ENCODE measurements at regions not wholly inside any gene's neighbourhood (a gene's known extent, or its start where the extent isn't known, plus 50 kb on each side); places are given as distances from the start of the nearest gene placed in this dataset.

DNA sequence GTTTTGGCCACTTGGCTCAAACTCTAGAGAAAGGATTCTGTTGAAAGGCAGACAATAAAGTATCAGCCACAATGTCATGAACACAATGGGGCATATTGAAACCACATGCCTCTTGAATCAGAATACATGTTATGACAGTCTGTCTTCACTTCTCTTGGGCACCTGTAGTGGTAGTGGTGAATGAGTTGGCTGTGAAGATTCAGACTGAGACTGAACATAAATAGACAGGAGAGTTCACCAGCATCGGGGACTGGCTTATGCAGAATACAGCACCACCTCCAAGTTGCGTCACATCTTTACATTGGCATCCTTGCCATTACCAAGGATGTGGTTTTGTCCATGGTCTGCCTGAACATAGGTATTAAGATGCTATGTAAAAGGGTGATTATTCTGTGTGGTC is 336.8 kb downstream of the MYCN start:
- H3K79me2 ChIP-seq (ENCODE audit: insufficient read depth, low read length), result no peaks in the 10 kb centered on the region
- H4K5ac ChIP-seq (ENCODE audit: insufficient read length, low read depth, low read length), result no peak overlapping the region
- no peak overlapping the region for H3K4me2 ChIP-seq (ENCODE audit: insufficient read depth, insufficient read length, low read length)
- no peaks in the 10 kb centered on the region for H3K9me3 ChIP-seq (ENCODE audit: control insufficient read depth, low read depth, low read length)
- H4K20me1 ChIP-seq (ENCODE audit: control insufficient read depth, insufficient read depth, insufficient read length), result no peaks in the 10 kb centered on the region
- no peak overlapping the region for H3K27ac ChIP-seq (ENCODE audit: insufficient read length, low read depth, low read length)
- no peak overlapping the region for H3K4ac ChIP-seq (ENCODE audit: low read depth, low read length)
- H2BK15ac ChIP-seq (ENCODE audit: low read depth, low read length), result no peak overlapping the region
- H3K27me3 Mint-ChIP-seq (ENCODE audit: low read depth), result no peaks in the 10 kb centered on the region; the same call in 1 of the 2 replicates
- H3K9me3 Mint-ChIP-seq, result no peaks in the 10 kb centered on the region
- no peaks in the 10 kb centered on the region for H3K23me2 ChIP-seq (ENCODE audit: insufficient read length, low read depth, low read length, poor library complexity, severe bottlenecking)
- no peak overlapping the region for H3K9ac ChIP-seq (ENCODE audit: extremely low read depth, insufficient read length, low read length)
- H2BK5ac ChIP-seq (ENCODE audit: insufficient read length, low read length), result no peak overlapping the region
- no peak for DNase-seq
- H3K4me1 ChIP-seq (ENCODE audit: insufficient read depth, low read length), result no peaks in the 10 kb centered on the region; the same call in 1 of the 2 replicates
- H3K27ac Mint-ChIP-seq, result no peak overlapping the region
- no peaks in the 10 kb centered on the region; a peak in 1 of 7 replicates for H3K36me3 Mint-ChIP-seq (ENCODE audit: insufficient read depth in 1 of 3, low read depth in 3 of 3)
- H4K91ac ChIP-seq (ENCODE audit: insufficient read length, low read depth, low read length), result no peak overlapping the region
- H3K23ac ChIP-seq (ENCODE audit: insufficient read length, low read depth, low read length), result no peak overlapping the region
- no CpG with 5 or more reads among the region's 2 CpGs for WGBS (ENCODE audit: extremely low coverage, insufficient read length, low lambda C conversion rate)
- no peak overlapping the region for H2BK120ac ChIP-seq (ENCODE audit: low read depth, low read length, poor library complexity, severe bottlenecking)
- no peak overlapping the region for H2BK12ac ChIP-seq (ENCODE audit: insufficient read length, low read depth, low read length)
- TF ChIP-seq, protein P1, sequence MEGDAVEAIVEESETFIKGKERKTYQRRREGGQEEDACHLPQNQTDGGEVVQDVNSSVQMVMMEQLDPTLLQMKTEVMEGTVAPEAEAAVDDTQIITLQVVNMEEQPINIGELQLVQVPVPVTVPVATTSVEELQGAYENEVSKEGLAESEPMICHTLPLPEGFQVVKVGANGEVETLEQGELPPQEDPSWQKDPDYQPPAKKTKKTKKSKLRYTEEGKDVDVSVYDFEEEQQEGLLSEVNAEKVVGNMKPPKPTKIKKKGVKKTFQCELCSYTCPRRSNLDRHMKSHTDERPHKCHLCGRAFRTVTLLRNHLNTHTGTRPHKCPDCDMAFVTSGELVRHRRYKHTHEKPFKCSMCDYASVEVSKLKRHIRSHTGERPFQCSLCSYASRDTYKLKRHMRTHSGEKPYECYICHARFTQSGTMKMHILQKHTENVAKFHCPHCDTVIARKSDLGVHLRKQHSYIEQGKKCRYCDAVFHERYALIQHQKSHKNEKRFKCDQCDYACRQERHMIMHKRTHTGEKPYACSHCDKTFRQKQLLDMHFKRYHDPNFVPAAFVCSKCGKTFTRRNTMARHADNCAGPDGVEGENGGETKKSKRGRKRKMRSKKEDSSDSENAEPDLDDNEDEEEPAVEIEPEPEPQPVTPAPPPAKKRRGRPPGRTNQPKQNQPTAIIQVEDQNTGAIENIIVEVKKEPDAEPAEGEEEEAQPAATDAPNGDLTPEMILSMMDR (conservative IDR thresholded peaks at IDR 0.05), result no peak
- no peak overlapping the region for H3T11ph ChIP-seq (ENCODE audit: low read length)
- no peak overlapping the region for H2BK20ac ChIP-seq (ENCODE audit: low read depth, low read length, poor library complexity, severe bottlenecking)
- H2AFZ ChIP-seq (ENCODE audit: low read length), result no peak overlapping the region
- H3K4me3 Mint-ChIP-seq, result no peak overlapping the region
- H3K79me1 ChIP-seq (ENCODE audit: insufficient read depth, low read depth, low read length, poor library complexity, severe bottlenecking), result no peaks in the 10 kb centered on the region
- no peak overlapping the region for H2AK5ac ChIP-seq (ENCODE audit: insufficient read length, low read length)
- H3K27me3 ChIP-seq (ENCODE audit: insufficient read depth, low read length), result no peaks in the 10 kb centered on the region
- no peak overlapping the region for H3K14ac ChIP-seq (ENCODE audit: insufficient read depth, low read length)
- H3K4me1 Mint-ChIP-seq, result peaks cover 5% of the 10 kb centered on the region in 2 experiments
- H4K8ac ChIP-seq (replicated peaks; ENCODE audit: insufficient read length, low read depth, low read length), result no peak overlapping the region
- H3K18ac ChIP-seq (ENCODE audit: insufficient read length, low read depth, low read length), result no peak overlapping the region
- H3K56ac ChIP-seq (ENCODE audit: insufficient read length, low read depth, low read length), result no peak overlapping the region

Measured in H9 (cell line).